GM12873 (cell line): ENCODE measurements at regions not wholly inside any gene's neighbourhood (a gene's known extent, or its start where the extent isn't known, plus 50 kb on each side); places are given as distances from the start of the nearest gene placed in this dataset.
A peak's percentile ranks its signal among the peaks of the same experiment; 100 is the strongest.

Experiments used
- TF ChIP-seq, protein P1 (sequence below): IDR thresholded peaks from 2 replicates; pipeline ENCODE4 v1.5.1; 2012; ENCODE audit warnings: low read depth, mild to moderate bottlenecking, moderate library complexity, low read length, control low read depth; ENCODE audit not compliant: insufficient read depth; ENCODE audit errors: missing control alignments

DNA sequence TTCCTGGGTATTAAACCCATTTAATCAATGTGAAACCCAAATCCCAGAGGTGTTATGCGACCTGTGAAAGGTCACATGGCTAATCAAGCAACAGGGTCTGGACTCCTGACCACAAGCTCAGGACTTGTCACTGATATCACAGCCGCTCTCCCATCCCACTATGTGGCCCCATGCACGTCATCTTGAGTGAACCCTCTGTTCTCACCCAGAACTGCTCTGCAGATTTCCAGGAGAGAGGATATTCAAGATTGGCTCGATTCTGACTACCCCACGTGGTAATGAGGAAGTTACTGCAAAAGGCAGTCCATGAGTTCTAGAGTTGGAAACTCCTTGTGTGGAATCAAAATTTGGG is 173.5 kb upstream of the ETV3 start:
- TF ChIP-seq, protein P1, sequence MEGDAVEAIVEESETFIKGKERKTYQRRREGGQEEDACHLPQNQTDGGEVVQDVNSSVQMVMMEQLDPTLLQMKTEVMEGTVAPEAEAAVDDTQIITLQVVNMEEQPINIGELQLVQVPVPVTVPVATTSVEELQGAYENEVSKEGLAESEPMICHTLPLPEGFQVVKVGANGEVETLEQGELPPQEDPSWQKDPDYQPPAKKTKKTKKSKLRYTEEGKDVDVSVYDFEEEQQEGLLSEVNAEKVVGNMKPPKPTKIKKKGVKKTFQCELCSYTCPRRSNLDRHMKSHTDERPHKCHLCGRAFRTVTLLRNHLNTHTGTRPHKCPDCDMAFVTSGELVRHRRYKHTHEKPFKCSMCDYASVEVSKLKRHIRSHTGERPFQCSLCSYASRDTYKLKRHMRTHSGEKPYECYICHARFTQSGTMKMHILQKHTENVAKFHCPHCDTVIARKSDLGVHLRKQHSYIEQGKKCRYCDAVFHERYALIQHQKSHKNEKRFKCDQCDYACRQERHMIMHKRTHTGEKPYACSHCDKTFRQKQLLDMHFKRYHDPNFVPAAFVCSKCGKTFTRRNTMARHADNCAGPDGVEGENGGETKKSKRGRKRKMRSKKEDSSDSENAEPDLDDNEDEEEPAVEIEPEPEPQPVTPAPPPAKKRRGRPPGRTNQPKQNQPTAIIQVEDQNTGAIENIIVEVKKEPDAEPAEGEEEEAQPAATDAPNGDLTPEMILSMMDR, result no peak

DNA sequence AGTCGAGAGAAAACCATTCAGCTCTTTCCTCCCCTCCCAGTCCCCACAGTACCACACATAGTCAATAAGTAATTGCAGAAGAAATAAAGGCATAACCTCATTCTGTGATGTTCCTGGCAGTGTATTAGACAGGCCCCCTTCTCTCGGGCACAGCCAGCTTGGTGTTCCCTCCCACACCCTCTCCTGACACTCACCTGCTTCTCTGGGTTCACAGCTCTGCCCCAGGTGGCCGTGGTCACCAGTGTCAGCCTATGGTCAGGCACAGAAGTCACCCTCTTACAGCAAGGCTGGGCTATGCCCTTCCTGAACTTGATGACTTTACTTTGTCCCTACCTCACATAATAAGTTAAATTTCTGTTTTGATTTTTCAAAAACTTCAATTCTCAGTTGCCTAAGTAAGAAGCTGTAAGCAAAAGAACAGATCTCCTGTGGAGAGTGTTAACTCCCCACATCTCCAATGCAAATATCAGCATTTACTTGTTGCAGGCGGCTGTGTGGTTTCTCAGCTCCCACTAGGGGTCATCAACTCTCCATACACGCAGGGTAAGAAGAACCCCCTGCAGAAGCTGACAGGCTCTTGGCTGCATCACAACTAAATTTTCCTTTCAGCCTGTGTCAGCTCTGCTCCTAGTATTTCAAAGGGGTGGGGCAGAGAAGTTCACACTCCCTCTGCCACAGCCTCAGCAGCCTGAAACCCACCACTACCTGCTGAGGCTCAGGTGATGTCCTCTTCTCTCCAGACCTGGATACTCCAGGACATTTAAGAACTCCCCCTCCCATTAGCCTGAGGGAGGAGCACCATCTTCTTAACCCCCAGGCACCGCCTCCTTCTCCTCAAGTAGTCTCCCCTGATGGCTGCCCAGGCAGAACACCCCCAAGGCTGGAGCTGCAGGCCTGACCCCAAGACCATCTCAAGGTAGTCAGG is 172.9 kb upstream of the ETV3 start:
- TF ChIP-seq, protein P1, result peak; percentile 71

DNA sequence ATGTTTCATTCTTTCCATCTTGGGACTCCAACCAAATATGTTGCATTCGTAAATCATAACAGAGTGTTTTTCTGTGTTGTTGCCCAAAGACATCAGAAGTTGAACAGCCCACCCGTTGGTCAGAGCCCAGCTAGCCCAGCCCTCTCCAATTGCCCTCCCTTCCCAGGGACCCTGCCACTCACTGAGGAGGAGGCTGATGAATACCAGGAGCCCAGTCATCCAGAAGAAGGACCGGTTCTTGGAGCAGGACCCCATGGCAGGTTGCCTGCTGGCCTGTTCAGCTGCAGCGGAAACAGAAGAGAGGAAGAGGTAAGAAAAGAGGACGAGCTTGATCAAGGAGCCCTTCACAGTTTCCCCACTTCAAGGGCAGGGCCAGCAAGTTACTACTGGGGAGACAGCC is 172.2 kb upstream of the ETV3 start:
- TF ChIP-seq, protein P1, result no peak

DNA sequence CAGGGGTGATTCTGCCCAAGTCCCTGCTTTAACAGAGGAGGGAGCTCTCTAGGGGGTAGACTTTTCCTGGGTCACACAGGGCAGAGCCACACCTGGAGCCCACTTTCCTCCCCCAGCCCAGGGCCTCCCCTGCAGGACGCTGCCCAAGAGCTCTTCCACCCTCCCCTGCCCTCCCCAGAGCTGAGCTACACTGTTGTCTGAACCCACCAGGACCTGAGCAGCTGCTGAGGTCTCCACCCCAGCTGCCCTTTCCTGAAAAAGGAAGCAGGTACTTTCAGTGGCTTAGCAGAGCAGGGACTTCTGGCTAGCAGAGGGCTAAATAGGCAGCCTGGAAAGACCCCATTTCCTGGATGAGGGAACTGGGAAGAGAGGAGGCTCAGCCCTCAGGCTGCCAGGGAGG is 169.3 kb upstream of the ETV3 start:
- TF ChIP-seq, protein P1, result no peak

DNA sequence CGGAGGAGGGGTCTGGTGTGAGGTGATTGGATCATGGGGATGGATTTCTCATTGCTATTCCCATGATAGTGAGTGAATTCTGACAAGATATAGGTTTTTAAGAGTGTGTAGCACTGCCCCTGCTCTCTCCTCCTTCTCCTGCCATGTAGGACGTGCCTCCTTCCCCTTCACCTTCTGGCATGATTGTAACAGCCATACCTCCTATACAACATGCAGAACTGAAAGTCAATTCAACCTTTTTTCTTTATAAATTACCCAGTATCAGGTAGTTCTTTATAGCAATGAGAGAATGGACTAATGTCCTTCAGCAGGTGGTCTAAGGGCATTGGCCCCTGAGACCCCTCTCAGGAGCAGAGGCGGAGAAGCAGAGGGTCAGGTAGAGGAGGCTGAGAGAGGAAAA is 168.7 kb upstream of the ETV3 start:
- TF ChIP-seq, protein P1, result no peak

- TF ChIP-seq, protein P1, result no peak
Observed at GRCh38 chr1:157304271-157304670, 166.1 kb upstream of the ETV3 start.

DNA sequence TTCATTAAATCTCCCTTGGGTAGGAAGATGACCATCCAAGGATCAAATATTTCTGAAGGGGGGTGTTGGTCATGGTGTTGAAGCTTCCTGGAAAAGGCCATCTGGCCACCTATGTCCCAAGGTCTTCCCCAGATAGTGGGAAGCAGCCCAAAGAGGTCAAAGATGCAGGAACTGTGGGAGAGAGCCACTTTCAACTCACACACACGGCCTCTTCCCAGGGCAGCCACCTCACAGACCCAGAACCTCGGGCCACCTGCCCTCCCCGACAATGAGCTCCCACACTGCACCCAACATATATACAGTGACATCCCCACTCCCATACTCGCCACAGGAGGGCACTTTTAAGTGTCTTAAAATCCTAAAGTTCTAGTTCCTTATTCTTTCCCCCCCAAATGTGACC is 164.5 kb upstream of the ETV3 start:
- TF ChIP-seq, protein P1, result no peak
